ENCODE measurements at regions not wholly inside any gene's neighbourhood (a gene's known extent, or its start where the extent isn't known, plus 50 kb on each side); places are given as distances from the start of the nearest gene placed in this dataset.

DNA sequence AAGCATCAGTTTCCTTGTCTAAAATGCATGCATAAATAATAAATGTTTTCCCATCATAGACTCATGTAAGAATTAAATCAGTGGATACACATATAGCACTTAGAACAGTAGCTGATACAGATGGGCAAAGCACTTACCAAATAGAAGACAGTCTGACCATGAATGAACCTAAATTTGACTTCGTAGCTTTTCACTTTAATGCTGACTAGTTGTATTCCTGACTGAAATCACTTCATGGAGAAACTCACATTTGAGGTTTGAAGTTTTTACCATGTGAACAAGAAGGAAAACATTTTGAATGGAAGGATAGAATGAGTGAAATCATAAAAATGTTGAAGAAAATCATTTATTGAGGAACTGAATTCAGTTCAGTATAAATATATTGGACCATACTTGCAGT is 68.8 kb upstream of the TMCO5A start:
- Histone ChIP-seq H2AFZ (ENCODE audit: low read length) (no peak overlapping the region), H3K79me1 (ENCODE audit: insufficient read depth, low read depth, low read length, poor library complexity, severe bottlenecking) (no peaks in the 10 kb centered on the region), H4K8ac (replicated peaks; ENCODE audit: insufficient read length, low read depth, low read length) (no peak overlapping the region), H2BK12ac (ENCODE audit: insufficient read length, low read depth, low read length) (no peak overlapping the region), H3T11ph (ENCODE audit: low read length) (no peak overlapping the region), H3K9me3 (ENCODE audit: control insufficient read depth, low read depth, low read length) (no peaks in the 10 kb centered on the region), H3K14ac (ENCODE audit: insufficient read depth, low read length) (no peak overlapping the region), H2AK5ac (ENCODE audit: insufficient read length, low read length) (no peak overlapping the region), H3K23ac (ENCODE audit: insufficient read length, low read depth, low read length) (no peak overlapping the region), H4K91ac (ENCODE audit: insufficient read length, low read depth, low read length) (no peak overlapping the region), H3K79me2 (ENCODE audit: insufficient read depth, low read length) (no peaks in the 10 kb centered on the region), H2BK5ac (ENCODE audit: insufficient read length, low read length) (no peak overlapping the region), H3K4me2 (ENCODE audit: insufficient read depth, insufficient read length, low read length) (no peak overlapping the region), H3K23me2 (ENCODE audit: insufficient read length, low read depth, low read length, poor library complexity, severe bottlenecking) (no peaks in the 10 kb centered on the region), H3K4me1 (ENCODE audit: insufficient read depth, low read length) (no peaks in the 10 kb centered on the region), H2BK120ac (ENCODE audit: low read depth, low read length, poor library complexity, severe bottlenecking) (no peak overlapping the region), H2BK20ac (ENCODE audit: low read depth, low read length, poor library complexity, severe bottlenecking) (no peak overlapping the region), H2BK15ac (ENCODE audit: low read depth, low read length) (no peak overlapping the region), H4K5ac (ENCODE audit: insufficient read length, low read depth, low read length) (no peak overlapping the region), H3K27ac (ENCODE audit: insufficient read length, low read depth, low read length) (no peak overlapping the region), H3K9ac (ENCODE audit: extremely low read depth, insufficient read length, low read length) (no peak overlapping the region), H3K27me3 (ENCODE audit: insufficient read depth, low read length) (no peaks in the 10 kb centered on the region), H3K4ac (ENCODE audit: low read depth, low read length) (no peak overlapping the region), H3K18ac (ENCODE audit: insufficient read length, low read depth, low read length) (no peak overlapping the region), H4K20me1 (ENCODE audit: control insufficient read depth, insufficient read depth, insufficient read length) (no peaks in the 10 kb centered on the region), H3K56ac (ENCODE audit: insufficient read length, low read depth, low read length) (no peak overlapping the region)
- WGBS (ENCODE audit: extremely low coverage, insufficient read length, low lambda C conversion rate): no CpG with 5 or more reads among the region's 1 CpG
- no peak overlapping the region for H3K27ac Mint-ChIP-seq
- TF ChIP-seq, protein P1, sequence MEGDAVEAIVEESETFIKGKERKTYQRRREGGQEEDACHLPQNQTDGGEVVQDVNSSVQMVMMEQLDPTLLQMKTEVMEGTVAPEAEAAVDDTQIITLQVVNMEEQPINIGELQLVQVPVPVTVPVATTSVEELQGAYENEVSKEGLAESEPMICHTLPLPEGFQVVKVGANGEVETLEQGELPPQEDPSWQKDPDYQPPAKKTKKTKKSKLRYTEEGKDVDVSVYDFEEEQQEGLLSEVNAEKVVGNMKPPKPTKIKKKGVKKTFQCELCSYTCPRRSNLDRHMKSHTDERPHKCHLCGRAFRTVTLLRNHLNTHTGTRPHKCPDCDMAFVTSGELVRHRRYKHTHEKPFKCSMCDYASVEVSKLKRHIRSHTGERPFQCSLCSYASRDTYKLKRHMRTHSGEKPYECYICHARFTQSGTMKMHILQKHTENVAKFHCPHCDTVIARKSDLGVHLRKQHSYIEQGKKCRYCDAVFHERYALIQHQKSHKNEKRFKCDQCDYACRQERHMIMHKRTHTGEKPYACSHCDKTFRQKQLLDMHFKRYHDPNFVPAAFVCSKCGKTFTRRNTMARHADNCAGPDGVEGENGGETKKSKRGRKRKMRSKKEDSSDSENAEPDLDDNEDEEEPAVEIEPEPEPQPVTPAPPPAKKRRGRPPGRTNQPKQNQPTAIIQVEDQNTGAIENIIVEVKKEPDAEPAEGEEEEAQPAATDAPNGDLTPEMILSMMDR (conservative IDR thresholded peaks at IDR 0.05): no peak
- no peaks in the 10 kb centered on the region for H3K4me1 Mint-ChIP-seq
- no peak overlapping the region for H3K4me3 Mint-ChIP-seq
- no peak for DNase-seq
- peaks cover 0 to 6% (median 2%) of the 10 kb centered on the region in 3 experiments; a peak in 2 of 7 replicates for H3K36me3 Mint-ChIP-seq (ENCODE audit: insufficient read depth in 1 of 3, low read depth in 3 of 3)
- H3K27me3 Mint-ChIP-seq (ENCODE audit: low read depth): peaks cover 2% of the 10 kb centered on the region; the same call in 1 of the 2 replicates
- H3K9me3 Mint-ChIP-seq: peaks cover 2 to 14% of the 10 kb centered on the region in 2 experiments; a peak in 4 of 5 replicates
